GM12873 (cell line): ENCODE measurements at regions not wholly inside any gene's neighbourhood (a gene's known extent, or its start where the extent isn't known, plus 50 kb on each side); places are given as distances from the start of the nearest gene placed in this dataset.

Experiments
- TF ChIP-seq, protein P1 (sequence below): IDR thresholded peaks from 2 replicates; pipeline ENCODE4 v1.5.1; 2012; ENCODE audit warnings: low read depth, mild to moderate bottlenecking, moderate library complexity, low read length, control low read depth; ENCODE audit not compliant: insufficient read depth; ENCODE audit errors: missing control alignments

DNA sequence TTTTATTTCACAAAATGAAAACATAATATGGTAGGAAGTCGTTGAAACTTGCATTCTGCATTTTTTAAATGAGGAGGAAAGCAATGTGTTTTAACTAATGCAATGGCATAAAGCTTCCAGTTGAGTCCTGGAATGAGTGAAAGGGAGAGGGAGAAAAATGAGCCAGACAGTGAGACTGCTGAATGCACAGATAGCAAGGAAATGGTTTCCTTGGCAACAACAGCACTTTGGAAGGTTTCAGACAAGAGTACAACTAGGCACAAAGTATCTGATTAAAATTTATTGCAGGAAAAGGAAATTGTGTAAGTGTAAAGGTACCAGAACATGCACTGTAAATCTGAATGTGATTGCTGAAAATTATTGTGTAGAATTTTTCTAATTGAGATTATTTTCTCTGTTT lies 320.1 kb upstream of the KYNU start:
- TF ChIP-seq, protein P1, sequence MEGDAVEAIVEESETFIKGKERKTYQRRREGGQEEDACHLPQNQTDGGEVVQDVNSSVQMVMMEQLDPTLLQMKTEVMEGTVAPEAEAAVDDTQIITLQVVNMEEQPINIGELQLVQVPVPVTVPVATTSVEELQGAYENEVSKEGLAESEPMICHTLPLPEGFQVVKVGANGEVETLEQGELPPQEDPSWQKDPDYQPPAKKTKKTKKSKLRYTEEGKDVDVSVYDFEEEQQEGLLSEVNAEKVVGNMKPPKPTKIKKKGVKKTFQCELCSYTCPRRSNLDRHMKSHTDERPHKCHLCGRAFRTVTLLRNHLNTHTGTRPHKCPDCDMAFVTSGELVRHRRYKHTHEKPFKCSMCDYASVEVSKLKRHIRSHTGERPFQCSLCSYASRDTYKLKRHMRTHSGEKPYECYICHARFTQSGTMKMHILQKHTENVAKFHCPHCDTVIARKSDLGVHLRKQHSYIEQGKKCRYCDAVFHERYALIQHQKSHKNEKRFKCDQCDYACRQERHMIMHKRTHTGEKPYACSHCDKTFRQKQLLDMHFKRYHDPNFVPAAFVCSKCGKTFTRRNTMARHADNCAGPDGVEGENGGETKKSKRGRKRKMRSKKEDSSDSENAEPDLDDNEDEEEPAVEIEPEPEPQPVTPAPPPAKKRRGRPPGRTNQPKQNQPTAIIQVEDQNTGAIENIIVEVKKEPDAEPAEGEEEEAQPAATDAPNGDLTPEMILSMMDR, result no peak

DNA sequence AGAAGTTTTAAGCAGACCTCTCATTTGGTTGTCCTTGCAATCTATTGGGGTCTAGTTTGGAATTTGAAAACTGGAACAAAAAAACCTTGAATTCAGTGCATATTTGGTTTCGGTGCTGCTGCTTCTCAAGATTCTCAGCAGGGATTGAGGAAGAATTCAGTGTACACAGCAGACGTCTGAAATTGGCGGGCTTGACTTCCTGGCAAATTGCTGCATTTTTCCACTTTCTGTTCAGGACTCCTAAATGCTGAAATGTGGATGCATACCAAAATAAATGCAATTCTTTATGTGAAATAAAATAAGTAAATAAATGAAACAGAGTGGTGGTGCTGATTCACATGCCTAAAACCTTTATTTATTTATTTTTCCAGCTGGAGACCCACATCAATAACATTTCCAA lies 332.4 kb upstream of the KYNU start:
- TF ChIP-seq, protein P1, result no peak

DNA sequence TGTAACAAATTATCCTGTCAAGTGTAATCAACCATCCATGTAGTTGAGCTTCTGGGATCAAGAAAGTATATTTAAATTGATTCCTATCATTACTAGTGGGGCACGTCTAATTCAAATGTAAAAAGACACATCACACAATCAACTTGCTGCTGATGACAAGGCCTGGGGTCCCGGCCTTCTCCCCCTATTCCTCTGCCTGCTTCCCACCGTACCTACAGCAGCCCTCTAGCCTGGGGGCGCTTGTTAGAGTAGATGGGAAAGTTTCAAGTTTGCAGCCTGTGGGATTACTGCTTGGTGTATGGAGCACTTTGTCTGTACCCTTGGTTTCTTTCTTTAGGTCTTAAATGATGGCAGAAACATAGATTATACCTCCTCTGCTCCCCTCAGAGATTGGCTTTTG lies 333.3 kb upstream of the KYNU start:
- TF ChIP-seq, protein P1, result no peak

DNA sequence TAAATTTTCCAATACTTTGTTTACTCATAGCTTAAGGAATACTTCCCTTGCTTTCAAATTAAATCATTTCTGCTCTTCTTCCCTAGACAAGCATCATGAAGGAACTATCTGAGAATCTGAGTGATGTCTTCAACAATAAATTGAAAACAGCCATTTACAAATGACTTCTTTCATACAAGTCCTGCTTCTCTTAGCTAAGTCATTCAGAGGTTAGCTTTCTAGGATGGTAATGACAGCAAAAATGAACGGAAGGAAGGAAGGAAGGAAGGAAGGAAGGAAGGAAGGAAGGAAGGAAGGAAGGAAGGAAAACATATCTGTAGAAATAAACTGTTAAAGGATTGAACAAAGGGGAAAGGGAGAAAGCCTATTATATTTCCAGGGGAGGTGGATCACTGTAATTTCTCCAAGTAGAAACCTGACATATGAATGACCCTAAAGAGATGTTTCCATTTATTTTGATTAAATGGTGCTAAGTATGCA lies 335.0 kb upstream of the KYNU start:
- TF ChIP-seq, protein P1, result no peak

DNA sequence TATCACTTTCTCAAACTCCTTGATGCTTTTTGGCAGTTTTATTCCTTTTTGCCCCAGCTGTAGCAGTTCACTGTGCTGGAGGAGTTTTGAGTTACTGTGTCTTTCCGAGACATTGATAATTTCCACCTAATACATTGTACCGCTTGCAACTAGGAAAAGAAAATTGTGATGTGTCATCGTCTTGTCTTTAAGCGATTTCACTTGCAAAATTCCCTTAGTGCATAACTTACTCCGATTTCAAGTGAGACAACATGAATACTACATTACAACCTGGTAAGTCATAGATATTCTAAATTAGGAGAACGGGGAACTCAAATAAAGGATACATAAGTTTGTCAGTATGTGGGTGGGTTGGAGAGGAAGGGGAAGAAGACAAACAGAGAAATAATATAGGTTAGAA lies 340.5 kb upstream of the KYNU start:
- TF ChIP-seq, protein P1, result no peak

DNA sequence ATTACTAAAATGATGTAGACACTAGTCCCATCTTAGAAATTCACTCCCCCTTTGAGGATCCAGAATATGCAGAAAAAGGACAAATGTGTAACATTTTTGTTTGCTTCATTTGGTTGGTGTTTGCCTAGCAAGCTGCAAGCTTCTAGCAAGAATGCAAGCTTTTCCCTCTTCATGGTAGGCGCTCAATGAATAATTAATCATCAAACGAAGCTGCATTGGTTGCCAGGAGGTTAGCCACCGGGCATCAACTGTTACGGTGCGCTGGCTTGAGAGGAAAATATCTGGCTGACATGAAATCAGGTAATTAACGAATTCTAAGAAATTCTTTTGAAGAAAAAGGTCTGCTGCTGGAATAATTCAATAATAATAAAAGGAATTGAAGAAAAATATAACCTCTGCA lies 341.0 kb upstream of the KYNU start:
- TF ChIP-seq, protein P1, result no peak

DNA sequence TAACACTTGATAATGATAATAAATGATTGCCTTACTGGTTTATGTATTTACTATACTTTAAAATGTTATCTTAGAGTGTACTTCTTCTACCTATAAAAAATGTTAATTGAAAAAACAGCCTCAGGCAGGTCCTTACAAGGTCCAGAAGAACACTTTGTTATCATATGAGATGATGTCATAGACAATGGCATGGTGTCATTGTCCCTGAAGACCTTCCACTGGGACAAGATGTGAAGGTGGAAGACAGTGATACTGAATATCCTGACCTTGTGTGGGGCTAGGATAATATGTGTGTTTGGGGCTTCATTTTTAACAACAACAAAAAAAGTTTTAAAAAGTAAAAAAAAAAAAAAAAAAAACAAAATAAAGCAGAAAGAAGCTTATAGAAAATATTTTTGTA lies 342.2 kb upstream of the KYNU start:
- TF ChIP-seq, protein P1, result no peak
